Middle frontal gyrus (tissue), 1 donor: ENCODE measurements at regions not wholly inside any gene's neighbourhood (a gene's known extent, or its start where the extent isn't known, plus 50 kb on each side); places are given as distances from the start of the nearest gene placed in this dataset.

ENCODE experiments used
- DNase-seq: peaks from one replicate; pipeline ENCODE4 v3.0.0-alpha.2; 2015; ENCODE audit warnings: low spot score; ENCODE audit errors: extremely low spot score

GRCh38 chr1:98482611-98483010 lies 178.9 kb upstream of the SNX7 start:
- DNase-seq: no peak

GRCh38 chr1:98480271-98480670 lies 181.2 kb upstream of the SNX7 start:
- DNase-seq: peak; percentile 16

GRCh38 chr1:98478121-98478520 lies 183.4 kb upstream of the SNX7 start:
- peak; percentile 33 for DNase-seq

- DNase-seq: no peak
Observed at GRCh38 chr1:98472878-98473277, 188.6 kb upstream of the SNX7 start.

- DNase-seq: no peak
Observed at GRCh38 chr1:98471633-98472032, 189.9 kb upstream of the SNX7 start.

GRCh38 chr1:98468111-98468717 lies 193.3 kb upstream of the SNX7 start:
- DNase-seq: peak; percentile 46

- DNase-seq: no peak
Observed at GRCh38 chr1:98467586-98467985, 193.9 kb upstream of the SNX7 start.

GRCh38 chr1:98467122-98467521 lies 194.4 kb upstream of the SNX7 start:
- no peak for DNase-seq

GRCh38 chr1:98461873-98462385 lies 199.6 kb upstream of the SNX7 start:
- no peak for DNase-seq

- no peak for DNase-seq
Observed at GRCh38 chr1:98460136-98460535, 201.4 kb upstream of the SNX7 start.

GRCh38 chr1:98459486-98459870 lies 202.0 kb upstream of the SNX7 start:
- no peak for DNase-seq

GRCh38 chr1:98458511-98459485 lies 202.7 kb upstream of the SNX7 start:
- DNase-seq: no peak

GRCh38 chr1:98457248-98457647 lies 204.3 kb upstream of the SNX7 start:
- no peak for DNase-seq

GRCh38 chr1:98454666-98455065 lies 206.9 kb upstream of the SNX7 start:
- no peak for DNase-seq

- no peak for DNase-seq
Observed at GRCh38 chr1:98453066-98453465, 208.5 kb upstream of the SNX7 start.

- DNase-seq: no peak
Observed at GRCh38 chr1:98452162-98452561, 209.4 kb upstream of the SNX7 start.

- no peak for DNase-seq
Observed at GRCh38 chr1:98441281-98441680, 220.2 kb upstream of the SNX7 start.

GRCh38 chr1:98439471-98439870 lies 222.1 kb upstream of the SNX7 start:
- no peak for DNase-seq

GRCh38 chr1:98437540-98437939 lies 224.0 kb upstream of the SNX7 start:
- DNase-seq: no peak

GRCh38 chr1:98437011-98437410 lies 224.5 kb upstream of the SNX7 start:
- no peak for DNase-seq

GRCh38 chr1:98429965-98430443 lies 231.5 kb upstream of the SNX7 start:
- no peak for DNase-seq

GRCh38 chr1:98428864-98429263 lies 232.7 kb upstream of the SNX7 start:
- DNase-seq: no peak
